ENCODE measurements at regions not wholly inside any gene's neighbourhood (a gene's known extent, or its start where the extent isn't known, plus 50 kb on each side); places are given as distances from the start of the nearest gene placed in this dataset.

- H3K9me3 Mint-ChIP-seq: no peaks in the 10 kb centered on the region
- Histone ChIP-seq H4K20me1 (ENCODE audit: control insufficient read depth, insufficient read depth, insufficient read length) (no peaks in the 10 kb centered on the region), H2BK5ac (ENCODE audit: insufficient read length, low read length) (no peak overlapping the region), H2AFZ (ENCODE audit: low read length) (no peak overlapping the region), H3K9me3 (ENCODE audit: control insufficient read depth, low read depth, low read length) (no peaks in the 10 kb centered on the region), H3K27me3 (ENCODE audit: insufficient read depth, low read length) (no peaks in the 10 kb centered on the region), H3K4me1 (ENCODE audit: insufficient read depth, low read length) (no peaks in the 10 kb centered on the region), H2AK5ac (ENCODE audit: insufficient read length, low read length) (no peak overlapping the region), H3K4me2 (ENCODE audit: insufficient read depth, insufficient read length, low read length) (no peak overlapping the region), H3K14ac (ENCODE audit: insufficient read depth, low read length) (no peak overlapping the region), H2BK15ac (ENCODE audit: low read depth, low read length) (no peak overlapping the region), H2BK12ac (ENCODE audit: insufficient read length, low read depth, low read length) (no peak overlapping the region), H3K79me2 (ENCODE audit: insufficient read depth, low read length) (no peaks in the 10 kb centered on the region), H3K23ac (ENCODE audit: insufficient read length, low read depth, low read length) (no peak overlapping the region), H3K9ac (ENCODE audit: extremely low read depth, insufficient read length, low read length) (no peak overlapping the region), H4K5ac (ENCODE audit: insufficient read length, low read depth, low read length) (no peak overlapping the region), H3K27ac (ENCODE audit: insufficient read length, low read depth, low read length) (no peak overlapping the region), H4K91ac (ENCODE audit: insufficient read length, low read depth, low read length) (no peak overlapping the region), H2BK20ac (ENCODE audit: low read depth, low read length, poor library complexity, severe bottlenecking) (no peak overlapping the region), H2BK120ac (ENCODE audit: low read depth, low read length, poor library complexity, severe bottlenecking) (no peak overlapping the region), H3T11ph (ENCODE audit: low read length) (no peak overlapping the region), H3K56ac (ENCODE audit: insufficient read length, low read depth, low read length) (no peak overlapping the region), H3K23me2 (ENCODE audit: insufficient read length, low read depth, low read length, poor library complexity, severe bottlenecking) (no peaks in the 10 kb centered on the region), H3K4ac (ENCODE audit: low read depth, low read length) (no peak overlapping the region), H3K79me1 (ENCODE audit: insufficient read depth, low read depth, low read length, poor library complexity, severe bottlenecking) (no peaks in the 10 kb centered on the region), H4K8ac (replicated peaks; ENCODE audit: insufficient read length, low read depth, low read length) (no peak overlapping the region), H3K18ac (ENCODE audit: insufficient read length, low read depth, low read length) (no peak overlapping the region)
- no peaks in the 10 kb centered on the region for H3K36me3 Mint-ChIP-seq (ENCODE audit: insufficient read depth in 1 of 3, low read depth in 3 of 3)
- no peaks in the 10 kb centered on the region for H3K27me3 Mint-ChIP-seq (ENCODE audit: low read depth)
- DNase-seq: no peak
- no peaks in the 10 kb centered on the region for H3K4me1 Mint-ChIP-seq
- 100% methylated on average over 1 of the region's 2 CpGs for WGBS (ENCODE audit: extremely low coverage, insufficient read length, low lambda C conversion rate)
- H3K4me3 Mint-ChIP-seq: no peak overlapping the region
- TF ChIP-seq CTCF (conservative IDR thresholded peaks at IDR 0.05): no peak
- H3K27ac Mint-ChIP-seq: no peak overlapping the region
Observed at GRCh38 chr6:126625019-126625418, 285.1 kb downstream of the CENPW start.

Measured in H9 (cell line).